Smooth muscle cell (in vitro differentiated cells): ENCODE measurements at regions not wholly inside any gene's neighbourhood (a gene's known extent, or its start where the extent isn't known, plus 50 kb on each side); places are given as distances from the start of the nearest gene placed in this dataset.
A peak's percentile ranks its signal among the peaks of the same experiment; 100 is the strongest.

Source experiments
- DNase-seq: peaks from one replicate; lab custom pipeline; 2025; ENCODE audit not compliant: unreplicated experiment; lab: John Stamatoyannopoulos, UW
- H2AFZ ChIP-seq: fragments of 200-600 bp; sonication (generic); 2 replicates; pipeline ENCODE4 v1.6.0; 2016; ENCODE audit warnings: antibody characterized with exemption, low read depth, mild to moderate bottlenecking
- H3F3A ChIP-seq: fragments of 200-600 bp; sonication (generic); 2 replicates; pipeline ENCODE4 v1.6.0; 2017; ENCODE audit warnings: antibody characterized with exemption, low read depth
- H3K27ac ChIP-seq: fragments of 200-600 bp; sonication (generic); 2 replicates; pipeline ENCODE4 v1.5.1; 2016; ENCODE audit warnings: low read depth, mild to moderate bottlenecking
- H3K27me3 ChIP-seq: fragments of 200-600 bp; sonication (generic); 2 replicates; pipeline ENCODE4 v1.6.1; 2016; ENCODE audit warnings: low read depth, mild to moderate bottlenecking
- H3K36me3 ChIP-seq: fragments of 200-600 bp; sonication (generic); 2 replicates; pipeline ENCODE4 v1.5.1; 2016; ENCODE audit warnings: low read depth
- H3K4me1 ChIP-seq: fragments of 200-600 bp; sonication (generic); 2 replicates; pipeline ENCODE4 v1.5.1; 2016; ENCODE audit warnings: low read depth
- H3K4me2 ChIP-seq: fragments of 200-600 bp; sonication (generic); 2 replicates; pipeline ENCODE4 v1.6.0; 2016; ENCODE audit warnings: mild to moderate bottlenecking
- H3K4me3 ChIP-seq: fragments of 200-600 bp; sonication (generic); 2 replicates; pipeline ENCODE4 v1.5.1; 2016; ENCODE audit warnings: mild to moderate bottlenecking
- H3K79me2 ChIP-seq: fragments of 200-600 bp; sonication (generic); 2 replicates; pipeline ENCODE4 v1.6.0; 2016; ENCODE audit warnings: low read depth, mild to moderate bottlenecking
- H3K9ac ChIP-seq: fragments of 200-600 bp; sonication (generic); 2 replicates; pipeline ENCODE4 v1.6.0; 2016; ENCODE audit warnings: low read depth
- H3K9me3 ChIP-seq: fragments of 200-600 bp; sonication (generic); replicated peaks from 2 replicates; pipeline ENCODE4 v1.5.1; 2016; ENCODE audit warnings: low read depth
- H4K20me1 ChIP-seq: fragments of 200-600 bp; sonication (generic); 2 replicates; pipeline ENCODE4 v1.6.0; 2016; ENCODE audit warnings: low read depth
- WGBS: methylation state at CpG from one replicate; pipeline ENCODE4 v1.1.7; 2016; ENCODE audit warnings: low lambda C conversion rate; 5-methylcytosine and 5-hydroxymethylcytosine counted together
- TF ChIP-seq, protein P1 (sequence below): fragments of 200-600 bp; sonication (generic); IDR thresholded peaks from 2 replicates; pipeline ENCODE4 v1.5.1; 2017; ENCODE audit warnings: borderline replicate concordance, mild to moderate bottlenecking, antibody characterized with exemption; ENCODE audit not compliant: insufficient read depth, poor library complexity, severe bottlenecking

DNA sequence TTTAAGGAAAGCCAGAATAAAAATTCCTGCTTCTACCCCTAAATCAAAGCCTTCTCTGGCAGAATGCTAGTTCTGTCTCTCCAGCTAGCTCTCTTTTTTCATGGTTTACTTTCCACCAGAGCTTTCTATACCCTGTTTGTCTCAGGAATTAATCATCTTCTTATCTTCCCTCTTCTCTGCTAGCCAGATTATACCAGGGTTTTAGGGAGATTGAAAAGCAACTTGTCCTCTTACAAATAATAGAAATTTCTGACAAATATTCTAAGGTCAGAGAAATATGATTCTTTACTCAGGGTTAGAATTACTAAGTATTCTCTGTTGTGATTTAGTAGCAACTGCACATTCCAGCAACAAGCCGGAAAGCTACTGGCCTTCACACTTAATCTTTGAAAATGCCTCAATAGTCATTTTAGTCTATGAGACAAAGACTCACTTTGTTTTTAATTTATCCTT lies 166.4 kb downstream of the TANC2 start:
- H3K9me3 ChIP-seq, result no peaks in the 10 kb centered on the region
- H3K4me2 ChIP-seq, result no peak overlapping the region
- H3K27me3 ChIP-seq, result no peaks in the 10 kb centered on the region
- H4K20me1 ChIP-seq, result peaks cover 48% of the 10 kb centered on the region
- 41% methylated on average over 1 of the region's 1 CpG for WGBS
- H3K4me1 ChIP-seq, result peaks cover 2% of the 10 kb centered on the region
- no peak for DNase-seq
- H3K36me3 ChIP-seq, result no peaks in the 10 kb centered on the region
- no peak overlapping the region for H2AFZ ChIP-seq
- H3F3A ChIP-seq, result no peaks in the 10 kb centered on the region
- H3K27ac ChIP-seq, result peak overlapping the region; percentile 5
- H3K4me3 ChIP-seq, result no peak overlapping the region
- H3K9ac ChIP-seq, result no peak overlapping the region
- peaks cover 31% of the 10 kb centered on the region for H3K79me2 ChIP-seq
- TF ChIP-seq, protein P1, sequence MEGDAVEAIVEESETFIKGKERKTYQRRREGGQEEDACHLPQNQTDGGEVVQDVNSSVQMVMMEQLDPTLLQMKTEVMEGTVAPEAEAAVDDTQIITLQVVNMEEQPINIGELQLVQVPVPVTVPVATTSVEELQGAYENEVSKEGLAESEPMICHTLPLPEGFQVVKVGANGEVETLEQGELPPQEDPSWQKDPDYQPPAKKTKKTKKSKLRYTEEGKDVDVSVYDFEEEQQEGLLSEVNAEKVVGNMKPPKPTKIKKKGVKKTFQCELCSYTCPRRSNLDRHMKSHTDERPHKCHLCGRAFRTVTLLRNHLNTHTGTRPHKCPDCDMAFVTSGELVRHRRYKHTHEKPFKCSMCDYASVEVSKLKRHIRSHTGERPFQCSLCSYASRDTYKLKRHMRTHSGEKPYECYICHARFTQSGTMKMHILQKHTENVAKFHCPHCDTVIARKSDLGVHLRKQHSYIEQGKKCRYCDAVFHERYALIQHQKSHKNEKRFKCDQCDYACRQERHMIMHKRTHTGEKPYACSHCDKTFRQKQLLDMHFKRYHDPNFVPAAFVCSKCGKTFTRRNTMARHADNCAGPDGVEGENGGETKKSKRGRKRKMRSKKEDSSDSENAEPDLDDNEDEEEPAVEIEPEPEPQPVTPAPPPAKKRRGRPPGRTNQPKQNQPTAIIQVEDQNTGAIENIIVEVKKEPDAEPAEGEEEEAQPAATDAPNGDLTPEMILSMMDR, result no peak

- H3K36me3 ChIP-seq, result no peaks in the 10 kb centered on the region
- H3K9ac ChIP-seq, result no peak overlapping the region
- peaks cover 8% of the 10 kb centered on the region for H3K4me1 ChIP-seq
- H3K79me2 ChIP-seq, result peaks cover 26% of the 10 kb centered on the region
- no peak overlapping the region for H3K4me2 ChIP-seq
- no peaks in the 10 kb centered on the region for H3K9me3 ChIP-seq
- TF ChIP-seq, protein P1, result no peak
- H3F3A ChIP-seq, result no peaks in the 10 kb centered on the region
- H2AFZ ChIP-seq, result no peak overlapping the region
- H4K20me1 ChIP-seq, result peaks cover 51% of the 10 kb centered on the region
- H3K4me3 ChIP-seq, result no peak overlapping the region
- H3K27me3 ChIP-seq, result no peaks in the 10 kb centered on the region
- no peak for DNase-seq
- H3K27ac ChIP-seq, result no peak overlapping the region
Observed at GRCh38 chr17:63133491-63133890, 167.5 kb downstream of the TANC2 start.

GRCh38 chr17:63134867-63135266 lies 168.8 kb downstream of the TANC2 start:
- WGBS, result over 99% methylated on average over 5 of the region's 5 CpGs
- H3K27ac ChIP-seq, result no peak overlapping the region
- H3K4me2 ChIP-seq, result no peak overlapping the region
- H4K20me1 ChIP-seq, result peaks cover 56% of the 10 kb centered on the region
- TF ChIP-seq, protein P1, result no peak
- no peak overlapping the region for H3K4me3 ChIP-seq
- H3K9ac ChIP-seq, result no peak overlapping the region
- H3K9me3 ChIP-seq, result no peaks in the 10 kb centered on the region
- H3K4me1 ChIP-seq, result peaks cover 8% of the 10 kb centered on the region
- no peak overlapping the region for H2AFZ ChIP-seq
- no peaks in the 10 kb centered on the region for H3K36me3 ChIP-seq
- H3F3A ChIP-seq, result no peaks in the 10 kb centered on the region
- no peak for DNase-seq
- peaks cover 18% of the 10 kb centered on the region for H3K79me2 ChIP-seq
- H3K27me3 ChIP-seq, result no peaks in the 10 kb centered on the region

DNA sequence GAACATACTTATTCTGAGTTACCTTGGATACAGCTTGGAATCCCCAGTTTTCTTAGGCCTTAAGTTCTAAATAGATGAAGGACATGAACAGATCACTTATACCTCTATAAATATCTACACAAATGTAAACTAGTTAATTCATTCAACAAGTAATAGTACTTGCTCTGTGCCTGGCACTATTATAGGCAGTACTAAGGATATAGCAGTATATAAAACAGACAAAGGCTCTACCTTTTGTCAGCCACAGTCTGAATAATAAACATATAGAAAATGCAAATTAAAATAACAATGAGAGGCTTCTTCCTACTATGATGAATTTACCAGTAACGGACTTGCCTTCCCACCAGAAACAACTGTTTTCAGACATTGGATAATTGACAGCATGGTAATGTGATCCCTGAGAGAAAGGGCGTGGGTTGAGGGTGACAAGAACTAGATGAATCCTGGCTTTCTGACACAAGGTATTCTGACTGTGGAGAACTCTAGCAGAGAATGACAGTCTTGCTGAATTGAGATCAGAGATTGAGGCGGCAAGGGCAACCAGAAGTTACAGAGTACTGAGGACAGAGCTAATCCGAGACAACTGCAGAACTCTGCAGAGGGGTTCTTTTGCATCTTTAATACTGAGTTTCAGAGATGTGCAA lies 170.5 kb downstream of the TANC2 start:
- no peaks in the 10 kb centered on the region for H3K36me3 ChIP-seq
- H3K4me2 ChIP-seq, result no peak overlapping the region
- 81% methylated on average over 4 of the region's 4 CpGs for WGBS
- no peak overlapping the region for H3K4me3 ChIP-seq
- peaks cover 18% of the 10 kb centered on the region for H3K79me2 ChIP-seq
- TF ChIP-seq, protein P1, result no peak
- H3K4me1 ChIP-seq, result peaks cover 8% of the 10 kb centered on the region
- DNase-seq, result no peak
- H3K27ac ChIP-seq, result no peak overlapping the region
- H3K9ac ChIP-seq, result no peak overlapping the region
- no peaks in the 10 kb centered on the region for H3F3A ChIP-seq
- H4K20me1 ChIP-seq, result peaks cover 58% of the 10 kb centered on the region
- H3K9me3 ChIP-seq, result no peaks in the 10 kb centered on the region
- no peak overlapping the region for H2AFZ ChIP-seq
- no peaks in the 10 kb centered on the region for H3K27me3 ChIP-seq
